ENCODE measurements at regions not wholly inside any gene's neighbourhood (a gene's known extent, or its start where the extent isn't known, plus 50 kb on each side); places are given as distances from the start of the nearest gene placed in this dataset.
"Not testable (repeated sequence)": the region's sequence is repeated elsewhere in the genome, so short reads cannot be mapped to it uniquely, and the experiment has no call there.

DNA sequence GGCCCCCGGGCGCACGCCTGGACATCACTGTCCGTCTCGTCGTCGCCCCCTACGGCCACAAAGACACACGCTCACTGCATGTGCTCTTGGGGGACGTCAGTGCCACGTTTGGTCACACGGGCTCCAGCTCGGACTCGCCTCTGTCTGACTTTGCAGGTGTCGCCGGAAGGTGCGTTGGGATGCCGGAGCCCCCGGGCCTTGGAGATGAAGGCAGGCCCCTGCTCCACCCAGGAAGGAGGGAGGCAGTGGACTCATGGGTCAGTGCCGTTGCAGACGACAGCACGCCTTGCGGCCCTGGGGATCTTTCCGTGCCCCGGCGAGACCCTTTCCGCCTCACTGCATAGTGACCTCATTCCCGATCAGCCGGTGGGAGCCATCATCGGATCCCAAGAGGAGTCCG is 1414.8 kb upstream of the PCDH10 start:
- not testable (repeated sequence) for DNase-seq

DNA sequence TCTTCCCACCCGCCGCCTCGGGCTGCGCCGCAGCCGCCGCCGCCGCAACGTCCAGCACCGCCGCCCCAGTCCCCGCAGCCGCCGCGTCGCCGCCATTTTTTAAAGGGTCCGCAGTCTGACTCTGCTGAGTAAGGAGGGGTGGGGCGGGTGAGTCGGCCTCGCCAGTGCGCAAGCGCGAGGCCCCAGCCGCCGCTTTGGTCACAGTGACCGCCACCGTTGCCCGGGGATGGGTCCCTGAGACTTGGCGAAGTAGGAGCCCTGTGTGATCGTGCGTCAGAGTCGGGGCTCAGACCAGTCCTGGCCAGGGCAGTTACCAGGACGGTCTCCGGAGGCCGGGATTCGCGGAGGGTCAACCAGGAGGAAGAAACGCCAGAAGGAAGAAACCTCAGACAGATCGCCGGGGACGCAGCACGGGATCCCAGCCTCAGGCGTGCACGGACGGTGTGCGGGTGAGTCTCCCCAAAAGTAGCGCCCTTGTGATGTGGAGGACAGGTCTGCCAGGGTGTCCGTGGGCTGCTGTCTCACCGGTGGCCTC is 1414.2 kb upstream of the PCDH10 start:
- not testable (repeated sequence) for DNase-seq

DNA sequence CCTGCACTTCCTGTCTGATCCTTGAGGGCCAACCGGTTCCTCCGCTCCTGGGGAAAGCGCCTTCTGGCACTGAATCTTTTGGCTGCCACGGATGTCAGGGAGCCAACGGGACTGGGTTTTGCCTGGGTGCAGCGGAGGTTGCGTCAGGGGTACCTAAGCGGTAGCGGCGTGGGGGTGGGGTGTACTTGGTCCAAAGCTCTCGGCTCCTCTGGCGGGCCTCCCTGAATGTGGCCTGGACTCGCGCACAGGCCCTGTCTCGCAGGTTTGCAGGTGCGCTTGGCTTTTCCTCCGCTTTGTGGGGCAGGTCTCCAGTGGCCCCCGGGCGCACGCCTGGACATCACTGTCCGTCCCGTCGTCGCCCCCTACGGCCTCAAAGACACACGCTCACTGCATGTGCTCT is 1410.1 kb upstream of the PCDH10 start:
- not testable (repeated sequence) for DNase-seq

DNA sequence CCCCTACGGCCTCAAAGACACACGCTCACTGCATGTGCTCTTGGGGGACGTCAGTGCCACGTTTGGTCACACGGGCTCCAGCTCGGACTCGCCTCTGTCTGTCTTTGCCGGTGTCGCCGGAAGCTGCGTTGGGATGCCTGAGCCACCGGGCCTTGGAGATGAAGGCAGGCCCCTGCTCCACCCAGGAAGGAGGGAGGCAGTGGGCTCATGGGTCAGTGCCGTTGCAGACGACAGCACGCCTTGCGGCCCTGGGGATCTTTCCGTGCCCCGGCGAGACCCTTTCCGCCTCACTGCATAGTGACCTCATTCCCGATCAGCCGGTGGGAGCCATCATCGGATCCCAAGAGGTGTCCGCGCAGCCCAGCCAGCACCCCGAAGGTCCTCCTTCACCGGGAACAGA is 1407.3 kb upstream of the PCDH10 start:
- DNase-seq: not testable (repeated sequence)

DNA sequence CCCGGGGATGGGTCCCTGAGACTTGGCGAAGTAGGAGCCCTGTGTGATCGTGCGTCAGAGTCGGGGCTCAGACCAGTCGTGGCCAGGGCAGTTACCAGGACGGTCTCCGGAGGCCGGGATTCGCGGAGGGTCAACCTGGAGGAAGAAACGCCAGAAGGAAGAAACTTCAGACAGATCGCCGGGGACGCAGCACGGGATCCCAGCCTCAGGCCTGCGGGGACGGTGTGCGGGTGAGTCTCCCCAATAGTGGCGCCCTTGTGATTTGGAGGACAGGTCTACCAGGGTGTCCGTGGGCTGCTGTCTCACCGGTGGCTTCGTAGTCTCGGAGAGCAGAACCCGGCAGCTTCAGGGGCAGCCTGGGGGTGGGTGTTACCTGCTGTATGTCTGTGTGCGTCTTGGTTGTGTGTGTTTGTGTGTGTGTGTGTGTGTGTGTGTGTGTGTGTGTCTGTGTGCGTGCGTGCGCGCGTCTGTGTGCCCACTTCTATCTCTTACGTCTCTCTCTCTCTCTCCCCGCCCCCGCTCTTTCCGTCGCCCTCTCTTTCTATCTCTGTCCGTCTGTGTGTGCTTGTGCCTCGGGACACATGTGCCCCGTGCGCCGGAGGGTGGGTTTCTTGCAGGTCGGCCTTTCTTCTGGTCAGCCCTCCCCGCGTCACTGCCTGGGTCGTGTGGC is 1406.4 kb upstream of the PCDH10 start:
- DNase-seq: not testable (repeated sequence)

DNA sequence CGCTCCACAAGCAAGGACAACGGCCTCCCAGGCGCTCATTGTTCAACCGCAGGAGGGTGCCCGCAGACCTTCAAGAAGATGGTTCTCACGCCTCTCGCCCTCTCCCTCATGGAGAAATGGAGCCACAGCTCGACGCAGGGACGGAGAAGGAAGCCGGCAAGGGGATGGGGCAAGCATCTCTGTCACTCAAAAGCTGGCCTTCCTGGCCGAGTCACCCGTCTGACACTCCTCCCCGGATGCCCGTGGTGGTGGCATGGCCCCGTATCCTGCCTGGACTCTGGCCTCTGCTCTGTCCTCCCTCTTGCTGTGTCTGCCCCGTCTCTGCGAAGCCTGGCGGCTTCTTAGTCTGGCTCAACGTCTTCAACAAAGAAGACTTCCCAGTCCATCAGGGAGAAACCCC is 1405.7 kb upstream of the PCDH10 start:
- not testable (repeated sequence) for DNase-seq

DNA sequence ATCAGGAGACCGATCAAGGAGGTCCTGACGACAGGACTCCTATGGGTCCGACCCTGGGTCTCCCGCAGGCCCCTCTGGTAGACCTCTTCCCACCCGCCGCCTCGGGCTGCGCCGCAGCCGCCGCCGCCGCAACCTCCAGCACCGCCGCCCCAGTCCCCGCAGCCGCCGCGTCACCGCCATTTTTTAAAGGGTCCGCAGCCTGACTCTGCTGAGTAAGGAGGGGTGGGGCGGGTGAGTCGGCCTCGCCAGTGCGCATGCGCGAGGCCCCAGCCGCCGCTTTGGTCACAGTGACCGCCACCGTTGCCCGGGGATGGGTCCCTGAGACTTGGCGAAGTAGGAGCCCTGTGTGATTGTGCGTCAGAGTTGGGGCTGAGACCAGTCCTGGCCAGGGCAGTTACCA is 1401.9 kb upstream of the PCDH10 start:
- not testable (repeated sequence) for DNase-seq

DNA sequence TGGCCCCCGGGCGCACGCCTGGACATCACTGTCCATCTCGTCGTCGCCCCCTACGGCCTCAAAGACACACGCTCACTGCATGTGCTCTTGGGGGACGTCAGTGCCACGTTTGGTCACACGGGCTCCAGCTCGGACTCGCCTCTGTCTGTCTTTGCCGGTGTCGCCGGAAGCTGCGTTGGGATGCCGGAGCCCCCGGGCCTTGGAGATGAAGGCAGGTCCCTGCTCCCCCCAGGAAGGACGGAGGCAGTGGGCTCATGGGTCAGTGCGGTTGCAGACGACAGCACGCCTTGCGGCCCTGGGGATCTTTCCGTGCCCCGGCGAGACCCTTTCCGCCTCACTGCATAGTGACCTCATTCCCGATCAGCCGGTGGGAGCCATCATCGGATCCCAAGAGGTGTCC is 1399.9 kb upstream of the PCDH10 start:
- not testable (repeated sequence) for DNase-seq

DNA sequence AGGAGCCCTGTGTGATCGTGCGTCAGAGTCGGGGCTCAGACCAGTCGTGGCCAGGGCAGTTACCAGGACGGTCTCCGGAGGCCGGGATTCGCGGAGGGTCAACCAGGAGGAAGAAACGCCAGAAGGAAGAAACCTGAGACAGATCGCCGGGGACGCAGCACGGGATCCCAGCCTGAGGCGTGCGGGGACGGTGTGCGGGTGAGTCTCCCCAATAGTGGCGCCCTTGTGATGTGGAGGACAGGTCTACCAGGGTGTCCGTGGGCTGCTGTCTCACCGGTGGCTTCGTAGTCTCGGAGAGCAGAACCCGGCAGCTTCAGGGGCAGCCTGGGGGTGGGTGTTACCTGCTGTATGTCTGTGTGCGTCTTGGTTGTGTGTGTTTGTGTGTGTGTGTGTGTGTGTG is 1399.1 kb upstream of the PCDH10 start:
- DNase-seq: not testable (repeated sequence)

DNA sequence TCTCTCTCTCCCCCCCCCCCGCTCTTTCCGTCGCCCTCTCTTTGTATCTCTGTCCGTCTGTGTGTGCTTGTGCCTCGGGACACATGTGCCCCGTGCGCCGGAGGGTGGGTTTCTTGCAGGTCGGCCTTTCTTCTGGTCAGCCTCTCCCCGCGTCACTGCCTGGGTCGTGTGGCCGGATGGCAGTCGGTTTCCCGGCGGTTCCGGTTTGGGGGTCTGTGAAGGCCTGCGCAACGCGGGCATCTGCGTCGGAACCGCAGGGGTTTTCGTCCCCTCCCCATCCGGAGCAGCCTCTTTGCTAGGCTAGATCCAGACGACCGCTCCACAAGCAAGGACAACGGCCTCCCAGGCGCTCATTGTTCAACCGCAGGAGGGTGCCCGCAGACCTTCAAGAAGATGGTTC is 1398.6 kb upstream of the PCDH10 start:
- DNase-seq: not testable (repeated sequence)

DNA sequence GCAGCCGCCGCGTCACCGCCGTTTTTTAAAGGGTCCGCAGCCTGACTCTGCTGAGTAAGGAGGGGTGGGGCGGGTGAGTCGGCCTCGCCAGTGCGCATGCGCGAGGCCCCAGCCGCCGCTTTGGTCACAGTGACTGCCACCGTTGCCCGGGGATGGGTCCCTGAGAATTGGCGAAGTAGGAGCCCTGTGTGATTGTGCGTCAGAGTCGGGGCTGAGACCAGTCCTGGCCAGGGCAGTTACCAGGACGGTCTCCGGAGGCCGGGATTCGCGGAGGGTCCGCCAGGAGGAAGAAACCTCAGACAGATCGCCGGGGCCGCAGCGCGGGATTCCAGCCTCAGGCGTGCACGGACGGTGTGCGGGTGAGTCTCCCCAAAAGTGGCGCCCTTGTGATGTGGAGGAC is 1386.9 kb upstream of the PCDH10 start:
- DNase-seq: not testable (repeated sequence)

DNA sequence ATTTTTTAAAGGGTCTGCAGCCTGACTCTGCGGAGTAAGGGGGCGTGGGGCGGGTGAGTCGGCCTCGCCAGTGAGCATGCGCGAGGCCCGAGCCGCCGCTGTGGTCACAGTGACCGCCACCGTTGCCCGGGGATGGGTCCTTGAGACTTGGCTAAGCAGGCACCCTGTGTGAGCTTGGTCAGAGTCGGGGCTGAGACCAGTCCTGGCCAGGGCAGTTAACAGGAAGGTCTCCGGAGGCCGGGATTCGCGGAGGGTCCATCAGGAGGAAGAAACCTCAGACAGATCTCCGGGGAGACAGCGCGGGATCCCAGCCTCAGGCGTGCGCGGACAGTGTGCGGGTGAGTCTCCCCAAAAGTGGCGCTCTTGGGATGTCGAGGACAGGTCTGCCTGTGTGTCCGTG is 1384.4 kb upstream of the PCDH10 start:
- no peak for DNase-seq

DNA sequence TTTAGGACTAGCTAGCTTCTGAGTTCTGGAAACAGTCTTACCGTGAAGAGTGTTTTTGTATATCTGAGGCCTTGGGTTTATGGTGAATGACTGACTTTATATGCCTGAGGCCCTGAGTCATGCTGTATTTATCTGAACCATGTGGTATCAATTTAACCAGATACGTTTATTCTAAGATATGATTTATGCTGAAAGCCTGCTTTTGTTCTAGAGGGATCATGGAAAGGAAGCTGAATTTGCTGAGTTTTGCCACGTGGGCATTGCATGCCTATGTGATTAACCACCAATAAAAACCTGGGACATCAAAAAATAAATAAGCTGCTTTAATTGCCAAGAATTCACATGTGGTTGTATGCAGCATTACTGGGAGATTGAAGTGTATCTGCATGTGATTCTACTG is 1374.7 kb upstream of the PCDH10 start:
- not testable (repeated sequence) for DNase-seq

DNA sequence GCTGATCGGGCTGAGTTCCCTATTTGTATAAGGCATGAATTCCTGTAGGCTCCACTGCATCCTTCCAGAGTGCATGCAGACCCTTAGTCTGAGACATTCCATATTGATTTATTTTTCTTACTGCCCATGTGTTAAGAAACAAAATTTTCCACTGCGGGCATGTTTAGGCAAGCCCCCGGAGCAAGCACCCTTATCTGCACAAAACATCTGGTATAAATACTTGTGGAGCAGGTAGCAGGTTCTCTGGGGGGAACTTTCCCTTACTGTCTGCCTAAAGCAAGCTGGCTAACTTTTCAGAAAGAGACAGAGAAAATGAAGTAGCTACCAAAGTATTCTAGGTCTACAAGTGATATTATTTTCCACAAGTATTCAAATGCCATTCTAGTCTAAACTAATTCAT is 1338.5 kb upstream of the PCDH10 start:
- DNase-seq: not testable (repeated sequence)

Data from NCI-H1694 treated with DMSO at 0.1 percent for 48 hours (cell line).